ENCODE measurements at regions not wholly inside any gene's neighbourhood (a gene's known extent, or its start where the extent isn't known, plus 50 kb on each side); places are given as distances from the start of the nearest gene placed in this dataset.
"Not testable (repeated sequence)": the region's sequence is repeated elsewhere in the genome, so short reads cannot be mapped to it uniquely, and the experiment has no call there.

DNA sequence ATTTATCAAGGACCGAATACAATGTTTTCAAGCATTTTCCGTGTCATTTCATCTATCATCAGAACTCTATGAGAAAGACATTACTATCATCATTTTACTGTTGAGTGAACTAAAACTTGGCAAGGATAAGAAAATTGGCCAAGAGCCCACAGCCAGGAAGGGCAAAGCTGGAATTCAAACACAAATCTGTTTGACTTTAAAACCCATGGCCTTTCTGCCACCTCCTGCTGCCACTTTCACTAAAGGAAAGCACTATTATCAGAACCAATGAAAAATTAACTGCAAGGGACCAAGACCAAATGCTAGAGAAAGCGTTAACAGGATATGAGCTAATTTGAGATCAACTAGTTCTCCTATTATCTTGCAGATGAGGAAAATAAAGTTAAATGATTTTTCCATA lies 2759.2 kb downstream of the ARAP2 start:
- TF ChIP-seq CTCF (IDR thresholded peaks at IDR 0.05): no peak
- Mint-ChIP-seq H3K4me1 (ENCODE audit: low read depth) (no peaks in the 10 kb centered on the region), H3K36me3 (ENCODE audit: low read depth) (no peaks in the 10 kb centered on the region), H3K9me3 (peaks cover 15% of the 10 kb centered on the region), H3K27ac (no peak overlapping the region), H3K27me3 (no peaks in the 10 kb centered on the region), H3K4me3 (no peak overlapping the region)
- Histone ChIP-seq H3K4me3 (ENCODE audit: low read length) (no peak overlapping the region), H3K27me3 (ENCODE audit: control insufficient read depth in 1 of 2, insufficient read depth in 2 of 2, low read length in 2 of 2) (no peaks in the 10 kb centered on the region), H3K36me3 (ENCODE audit: insufficient read depth, low read length) (no peaks in the 10 kb centered on the region), H3K9me3 (ENCODE audit: control insufficient read depth in 1 of 2, insufficient read depth in 1 of 2, low read length in 2 of 2) (no peaks in the 10 kb centered on the region), H3K27ac (ENCODE audit: low read depth in 1 of 2, low read length in 2 of 2) (no peak overlapping the region), H3K4me1 (ENCODE audit: insufficient read depth, low read length) (no peaks in the 10 kb centered on the region)
- intact Hi-C loops (cut with DNase I, micrococcal nuclease): no loop called here
- no peak for DNase-seq
- ChIA-PET CTCF (no interaction called here), POLR2A (no interaction called here)
- no peak for ATAC-seq (ENCODE audit: poor library complexity)

DNA sequence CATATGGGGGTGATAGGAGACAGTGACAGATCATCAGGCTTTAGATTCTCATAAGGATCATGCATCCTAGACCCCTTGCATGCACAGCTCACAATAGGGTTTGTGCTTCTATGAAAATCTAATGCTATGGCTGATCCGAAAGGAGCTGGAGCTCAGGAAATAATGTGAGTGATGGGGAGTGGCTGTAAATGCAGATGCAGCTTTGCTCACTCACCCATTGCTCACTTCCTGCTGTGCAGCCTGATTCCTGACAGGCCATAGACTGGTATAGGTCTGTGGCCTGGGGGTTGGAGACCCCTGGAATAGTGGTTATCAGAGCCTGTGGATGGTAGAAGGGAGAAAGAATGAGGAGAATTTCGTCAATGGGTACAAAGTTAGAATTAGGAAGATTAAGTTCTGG lies 2751.1 kb downstream of the ARAP2 start:
- DNase-seq: no peak

DNA sequence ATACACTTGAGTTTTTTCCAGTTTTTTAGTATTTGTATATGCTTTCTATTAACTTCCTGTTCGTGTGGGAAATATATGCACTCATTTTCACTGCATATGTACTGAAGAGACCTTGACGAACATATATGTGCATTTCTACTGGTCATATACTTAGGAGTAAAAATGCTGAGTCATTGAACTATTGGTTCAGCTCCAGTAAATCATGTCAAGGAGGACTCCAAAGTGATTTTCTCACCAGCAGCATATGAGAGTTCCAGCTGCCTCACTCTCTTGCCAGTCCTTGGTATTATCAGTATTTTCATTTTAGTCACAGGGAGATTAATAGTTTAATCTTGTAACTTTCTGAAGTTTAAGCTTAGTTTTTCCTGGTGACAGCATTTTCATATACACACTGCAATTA lies 2750.2 kb downstream of the ARAP2 start:
- POLR2A ChIA-PET: no interaction called here
- H3K4me3 Mint-ChIP-seq: no peak overlapping the region

More for the DNA sequence above, 2751.1 kb downstream of the ARAP2 start:
- no peaks in the 10 kb centered on the region for H3K4me1 ChIP-seq (ENCODE audit: insufficient read depth, low read length)
- Mint-ChIP-seq H3K4me1 (ENCODE audit: low read depth) (no peaks in the 10 kb centered on the region), H3K36me3 (ENCODE audit: low read depth) (no peaks in the 10 kb centered on the region), H3K9me3 (peaks cover 6% of the 10 kb centered on the region), H3K4me3 (no peak overlapping the region), H3K27ac (no peak overlapping the region), H3K27me3 (no peaks in the 10 kb centered on the region)
- intact Hi-C loops (cut with DNase I, micrococcal nuclease): no loop called here
- ChIA-PET POLR2A (no interaction called here), CTCF (no interaction called here)
- H3K27me3 ChIP-seq (ENCODE audit: control insufficient read depth in 1 of 2, insufficient read depth in 2 of 2, low read length in 2 of 2): no peaks in the 10 kb centered on the region
- H3K4me3 ChIP-seq (ENCODE audit: low read length): no peak overlapping the region
- no peaks in the 10 kb centered on the region for H3K9me3 ChIP-seq (ENCODE audit: control insufficient read depth in 1 of 2, insufficient read depth in 1 of 2, low read length in 2 of 2)
- no peak for ATAC-seq (ENCODE audit: poor library complexity)
- no peak overlapping the region for H3K27ac ChIP-seq (ENCODE audit: low read depth in 1 of 2, low read length in 2 of 2)
- no peak for TF ChIP-seq CTCF (IDR thresholded peaks at IDR 0.05)
- H3K36me3 ChIP-seq (ENCODE audit: insufficient read depth, low read length): no peaks in the 10 kb centered on the region

GRCh38 chr4:33501587-33501986 lies 2742.7 kb downstream of the ARAP2 start:
- H3K27ac ChIP-seq (ENCODE audit: low read depth in 1 of 2, low read length in 2 of 2); POLR2A ChIA-PET; H3K36me3 ChIP-seq (ENCODE audit: insufficient read depth, low read length); H3K9me3 ChIP-seq (ENCODE audit: control insufficient read depth in 1 of 2, insufficient read depth in 1 of 2, low read length in 2 of 2); ATAC-seq (ENCODE audit: poor library complexity); H3K27me3 Mint-ChIP-seq; H3K4me1 Mint-ChIP-seq (ENCODE audit: low read depth); H3K27ac Mint-ChIP-seq; H3K36me3 Mint-ChIP-seq (ENCODE audit: low read depth); H3K27me3 ChIP-seq (ENCODE audit: control insufficient read depth in 1 of 2, insufficient read depth in 2 of 2, low read length in 2 of 2); H3K4me3 ChIP-seq (ENCODE audit: low read length); CTCF ChIA-PET; DNase-seq; intact Hi-C loops (cut with DNase I, micrococcal nuclease); H3K4me1 ChIP-seq (ENCODE audit: insufficient read depth, low read length); H3K4me3 Mint-ChIP-seq: not testable (repeated sequence)
- H3K9me3 Mint-ChIP-seq: peaks cover 18% of the 10 kb centered on the region

More for the DNA sequence above, 2750.2 kb downstream of the ARAP2 start:
- no peak for ATAC-seq (ENCODE audit: poor library complexity)
- Histone ChIP-seq H3K36me3 (ENCODE audit: insufficient read depth, low read length) (no peaks in the 10 kb centered on the region), H3K4me1 (ENCODE audit: insufficient read depth, low read length) (no peaks in the 10 kb centered on the region), H3K27me3 (ENCODE audit: control insufficient read depth in 1 of 2, insufficient read depth in 2 of 2, low read length in 2 of 2) (no peaks in the 10 kb centered on the region), H3K27ac (ENCODE audit: low read depth in 1 of 2, low read length in 2 of 2) (no peak overlapping the region), H3K9me3 (ENCODE audit: control insufficient read depth in 1 of 2, insufficient read depth in 1 of 2, low read length in 2 of 2) (no peaks in the 10 kb centered on the region), H3K4me3 (ENCODE audit: low read length) (no peak overlapping the region)
- H3K4me1 Mint-ChIP-seq (ENCODE audit: low read depth): no peaks in the 10 kb centered on the region
- H3K27me3 Mint-ChIP-seq: no peaks in the 10 kb centered on the region
- TF ChIP-seq CTCF (IDR thresholded peaks at IDR 0.05): no peak
- CTCF ChIA-PET: no interaction called here
- intact Hi-C loops (cut with DNase I, micrococcal nuclease): no loop called here
- DNase-seq: no peak
- H3K27ac Mint-ChIP-seq: no peak overlapping the region
- peaks cover 6% of the 10 kb centered on the region for H3K9me3 Mint-ChIP-seq
- H3K36me3 Mint-ChIP-seq (ENCODE audit: low read depth): no peaks in the 10 kb centered on the region
